Choroid plexus epithelial cell (primary cell): ENCODE measurements at regions not wholly inside any gene's neighbourhood (a gene's known extent, or its start where the extent isn't known, plus 50 kb on each side); places are given as distances from the start of the nearest gene placed in this dataset.

ENCODE experiments used
- DNase-seq: peaks from one replicate; pipeline ENCODE4 v3.0.0-alpha.2; 2010; ENCODE audit warnings: low read depth
- H3K4me3 ChIP-seq: 2 replicates; pipeline ENCODE4 v1.5.1; 2011; ENCODE audit warnings: low read depth, mild to moderate bottlenecking, control low read depth, low read length, moderate library complexity
- CTCF ChIP-seq: conservative IDR thresholded peaks from 2 replicates; pipeline ENCODE4 v1.5.1; 2011; ENCODE audit warnings: low read depth, mild to moderate bottlenecking, control low read depth, inconsistent platforms, low read length, moderate library complexity

GRCh38 chr4:138032222-138032621 is 209.9 kb downstream of the SLC7A11 start:
- no peak overlapping the region for H3K4me3 ChIP-seq
- no peak for DNase-seq
- no peak for TF ChIP-seq CTCF

GRCh38 chr4:138030375-138030774 is 211.8 kb downstream of the SLC7A11 start:
- TF ChIP-seq CTCF, result no peak
- H3K4me3 ChIP-seq, result no peak overlapping the region
- DNase-seq, result no peak

- no peak overlapping the region for H3K4me3 ChIP-seq
- no peak for DNase-seq
- no peak for TF ChIP-seq CTCF
Measured at GRCh38 chr4:138028923-138029322, 213.2 kb downstream of the SLC7A11 start.

- no peak overlapping the region for H3K4me3 ChIP-seq
- no peak for DNase-seq
- TF ChIP-seq CTCF, result no peak
Measured at GRCh38 chr4:138021139-138021830, 220.9 kb downstream of the SLC7A11 start.

GRCh38 chr4:138014590-138015288 is 227.4 kb downstream of the SLC7A11 start:
- TF ChIP-seq CTCF, result no peak
- DNase-seq, result no peak
- no peak overlapping the region for H3K4me3 ChIP-seq

- no peak for DNase-seq
- no peak for TF ChIP-seq CTCF
- H3K4me3 ChIP-seq, result no peak overlapping the region
Measured at GRCh38 chr4:138013625-138014024, 228.5 kb downstream of the SLC7A11 start.

- H3K4me3 ChIP-seq, result no peak overlapping the region
- no peak for TF ChIP-seq CTCF
- no peak for DNase-seq
Measured at GRCh38 chr4:138010639-138011038, 231.5 kb downstream of the SLC7A11 start.
